HFF-Myc (cell line): ENCODE measurements at regions not wholly inside any gene's neighbourhood (a gene's known extent, or its start where the extent isn't known, plus 50 kb on each side); places are given as distances from the start of the nearest gene placed in this dataset.

Experiments
- DNase-seq: peaks from one replicate; pipeline ENCODE4 v3.0.0-alpha.2; 2011; ENCODE audit warnings: low read depth; ENCODE audit errors: extremely low read depth
- H3K4me3 ChIP-seq: replicated peaks from 2 replicates; pipeline ENCODE4 v1.5.1; 2011; ENCODE audit warnings: low read depth, mild to moderate bottlenecking, control low read depth, low read length
- TF ChIP-seq, protein P1 (sequence below): IDR thresholded peaks from 2 replicates; pipeline ENCODE4 v1.5.1; 2012; ENCODE audit warnings: mild to moderate bottlenecking, low read depth, low read length, control low read depth; ENCODE audit errors: missing control alignments

GRCh38 chr11:15776366-15776765 lies 580.0 kb downstream of the SOX6 start:
- TF ChIP-seq, protein P1, sequence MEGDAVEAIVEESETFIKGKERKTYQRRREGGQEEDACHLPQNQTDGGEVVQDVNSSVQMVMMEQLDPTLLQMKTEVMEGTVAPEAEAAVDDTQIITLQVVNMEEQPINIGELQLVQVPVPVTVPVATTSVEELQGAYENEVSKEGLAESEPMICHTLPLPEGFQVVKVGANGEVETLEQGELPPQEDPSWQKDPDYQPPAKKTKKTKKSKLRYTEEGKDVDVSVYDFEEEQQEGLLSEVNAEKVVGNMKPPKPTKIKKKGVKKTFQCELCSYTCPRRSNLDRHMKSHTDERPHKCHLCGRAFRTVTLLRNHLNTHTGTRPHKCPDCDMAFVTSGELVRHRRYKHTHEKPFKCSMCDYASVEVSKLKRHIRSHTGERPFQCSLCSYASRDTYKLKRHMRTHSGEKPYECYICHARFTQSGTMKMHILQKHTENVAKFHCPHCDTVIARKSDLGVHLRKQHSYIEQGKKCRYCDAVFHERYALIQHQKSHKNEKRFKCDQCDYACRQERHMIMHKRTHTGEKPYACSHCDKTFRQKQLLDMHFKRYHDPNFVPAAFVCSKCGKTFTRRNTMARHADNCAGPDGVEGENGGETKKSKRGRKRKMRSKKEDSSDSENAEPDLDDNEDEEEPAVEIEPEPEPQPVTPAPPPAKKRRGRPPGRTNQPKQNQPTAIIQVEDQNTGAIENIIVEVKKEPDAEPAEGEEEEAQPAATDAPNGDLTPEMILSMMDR, result no peak
- DNase-seq, result no peak
- no peak overlapping the region for H3K4me3 ChIP-seq

DNA sequence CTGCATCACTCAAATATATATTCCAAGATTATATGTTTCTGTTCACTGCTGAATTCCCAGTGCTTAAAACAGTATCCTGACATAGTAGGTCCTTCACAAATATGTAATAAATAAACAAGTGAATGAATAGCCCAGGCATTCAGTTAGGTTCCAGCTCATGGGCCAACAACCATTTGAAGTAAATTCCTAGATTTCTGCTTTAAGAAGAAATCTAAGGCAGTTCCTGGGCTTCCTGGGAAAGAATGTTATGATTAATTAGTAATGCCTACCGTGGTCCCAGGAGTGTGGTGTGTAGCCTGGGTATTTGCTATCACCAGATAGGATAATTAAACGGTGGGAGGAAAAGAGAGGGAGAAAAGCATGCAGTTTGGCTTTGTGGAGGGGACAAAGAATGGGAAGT lies 576.8 kb downstream of the SOX6 start:
- no peak overlapping the region for H3K4me3 ChIP-seq
- TF ChIP-seq, protein P1, result no peak
- no peak for DNase-seq

GRCh38 chr11:15780382-15780781 lies 576.0 kb downstream of the SOX6 start:
- TF ChIP-seq, protein P1, result no peak
- no peak for DNase-seq
- no peak overlapping the region for H3K4me3 ChIP-seq

DNA sequence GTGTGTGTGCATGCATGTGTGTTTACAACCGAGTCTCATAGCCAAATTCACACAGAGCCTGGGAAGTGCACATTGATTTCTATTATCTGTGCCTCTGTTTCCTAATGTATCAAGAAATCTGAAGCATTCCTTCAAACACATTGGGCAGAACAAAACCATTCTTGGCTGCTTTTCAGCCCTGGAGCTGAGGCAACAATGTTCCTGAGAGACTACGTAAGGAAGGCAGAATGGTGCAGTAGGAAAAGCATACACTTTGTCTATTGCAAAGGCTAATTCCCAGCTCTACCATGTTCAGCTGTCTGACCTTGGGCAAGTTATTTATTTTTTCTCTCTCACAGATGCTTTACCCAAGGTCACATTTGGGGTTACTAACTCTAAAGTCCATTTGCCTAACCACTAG lies 575.5 kb downstream of the SOX6 start:
- H3K4me3 ChIP-seq, result no peak overlapping the region
- TF ChIP-seq, protein P1, result no peak
- DNase-seq, result no peak

GRCh38 chr11:15783619-15784018 lies 572.7 kb downstream of the SOX6 start:
- H3K4me3 ChIP-seq, result no peak overlapping the region
- no peak for DNase-seq
- TF ChIP-seq, protein P1, result no peak

DNA sequence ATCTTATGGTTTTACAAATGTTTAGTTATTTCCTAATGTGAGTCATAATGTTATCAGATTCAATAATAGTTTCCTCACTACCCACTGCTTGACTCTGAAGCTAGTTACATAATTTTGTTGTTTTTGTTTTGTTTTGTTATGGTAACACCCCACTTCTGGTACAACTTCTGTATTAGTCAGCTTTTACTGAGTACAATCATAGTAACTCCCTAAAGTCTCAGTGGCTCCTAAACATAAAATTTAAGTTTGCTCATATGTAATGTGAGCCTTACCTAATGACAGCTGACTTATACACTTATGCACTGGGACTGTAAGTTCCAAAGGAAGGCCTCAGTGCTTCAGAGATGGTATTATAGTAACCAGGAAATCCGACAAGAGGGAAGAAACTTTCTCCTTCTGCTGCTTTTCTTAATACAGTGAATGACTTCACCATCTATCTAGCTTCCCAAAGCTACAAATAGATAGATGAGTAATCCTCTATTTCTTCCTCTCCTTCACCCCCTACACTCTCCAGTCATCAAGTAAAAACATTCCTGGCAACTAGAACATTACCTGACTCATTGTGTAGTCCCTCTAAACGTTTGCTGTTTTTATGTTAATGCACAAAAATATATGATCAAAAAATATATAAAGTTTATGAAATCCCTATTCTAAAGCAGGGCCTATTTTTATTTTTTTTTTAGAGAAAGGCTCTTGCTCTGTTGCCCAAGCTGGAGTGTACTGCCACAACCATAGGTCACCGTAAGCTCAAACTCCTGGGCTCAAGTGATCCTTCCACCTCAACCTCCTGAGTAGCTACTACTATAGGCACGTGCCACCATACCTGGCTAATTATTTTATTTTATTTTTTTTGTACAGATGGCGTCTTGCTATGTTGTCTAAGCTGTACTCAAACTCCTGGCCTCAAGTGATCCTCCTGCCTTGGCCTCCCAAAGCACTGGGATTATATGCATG lies 563.0 kb downstream of the SOX6 start:
- DNase-seq, result no peak
- TF ChIP-seq, protein P1, result no peak
- H3K4me3 ChIP-seq, result no peak overlapping the region
